Parathyroid adenoma (tissue), 2 donors: ENCODE measurements at regions not wholly inside any gene's neighbourhood (a gene's known extent, or its start where the extent isn't known, plus 50 kb on each side); places are given as distances from the start of the nearest gene placed in this dataset.

Experiments used
- H2AFZ ChIP-seq: fragments of 300-600 bp; sonication (generic); one replicate; pipeline ENCODE4 v1.7.0; 2017; ENCODE audit warnings: antibody characterized with exemption, mild to moderate bottlenecking
- H3K27ac ChIP-seq: fragments of 300-600 bp; sonication (generic); one replicate; pipeline ENCODE4 v1.7.0; 2017
- H3K27me3 ChIP-seq: fragments of 300-600 bp; sonication (generic); one replicate; pipeline ENCODE4 v1.7.0; 2017; ENCODE audit warnings: low read length; ENCODE audit not compliant: control insufficient read depth, insufficient read depth
- H3K36me3 ChIP-seq: fragments of 300-600 bp; sonication (generic); one replicate; pipeline ENCODE4 v1.7.0; 2017; ENCODE audit warnings: low read length; ENCODE audit not compliant: control insufficient read depth, insufficient read depth
- H3K4me1 ChIP-seq: fragments of 300-600 bp; sonication (generic); one replicate; pipeline ENCODE4 v1.7.0; 2017; ENCODE audit warnings: control low read depth
- H3K4me2 ChIP-seq: fragments of 300-600 bp; sonication (generic); one replicate; pipeline ENCODE4 v1.7.0; 2017; ENCODE audit warnings: low read length
- H3K4me3 ChIP-seq: fragments of 300-600 bp; sonication (generic); one replicate; pipeline ENCODE4 v1.7.0; 2017; ENCODE audit warnings: low read depth, low read length
- H3K79me2 ChIP-seq: fragments of 300-600 bp; sonication (generic); one replicate; pipeline ENCODE4 v1.7.0; 2017; ENCODE audit warnings: control low read depth
- H3K9ac ChIP-seq: fragments of 300-600 bp; sonication (generic); one replicate; pipeline ENCODE4 v1.7.0; 2017; ENCODE audit warnings: mild to moderate bottlenecking
- H3K9me3 ChIP-seq: fragments of 300-600 bp; sonication (generic); one replicate; pipeline ENCODE4 v1.7.0; 2017; ENCODE audit warnings: low read length; ENCODE audit not compliant: control insufficient read depth
- TF ChIP-seq, protein P1 (sequence below): fragments of 300-600 bp; sonication (generic); IDR thresholded peaks from one replicate; pipeline ENCODE4 v1.7.0; 2017; ENCODE audit warnings: antibody characterized with exemption, mild to moderate bottlenecking
- donor health status: primary hyperparathyroidism.

DNA sequence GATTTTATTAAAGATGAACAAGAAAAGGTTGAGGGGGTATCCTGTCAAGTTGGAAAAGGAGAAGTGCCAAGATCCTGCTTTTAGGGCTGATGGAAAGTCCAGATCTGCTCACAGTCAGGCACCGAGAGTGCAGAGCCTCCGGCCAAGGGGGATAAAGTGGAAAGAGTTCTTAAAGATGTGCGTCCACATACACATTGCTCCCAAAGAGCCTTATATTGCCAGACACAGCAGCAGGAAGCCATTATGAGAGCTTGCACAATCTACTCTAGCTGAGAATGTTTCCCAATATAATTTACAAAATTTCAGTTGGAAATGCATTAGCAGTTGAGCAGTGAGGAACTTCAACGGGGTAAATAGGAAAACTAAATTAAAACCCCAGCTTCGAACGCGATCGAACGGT lies 95.6 kb downstream of the SALL1 start:
- Histone ChIP-seq H3K4me1 (no peaks in the 10 kb centered on the region), H3K9ac (no peak overlapping the region), H3K27me3 (no peaks in the 10 kb centered on the region)

DNA sequence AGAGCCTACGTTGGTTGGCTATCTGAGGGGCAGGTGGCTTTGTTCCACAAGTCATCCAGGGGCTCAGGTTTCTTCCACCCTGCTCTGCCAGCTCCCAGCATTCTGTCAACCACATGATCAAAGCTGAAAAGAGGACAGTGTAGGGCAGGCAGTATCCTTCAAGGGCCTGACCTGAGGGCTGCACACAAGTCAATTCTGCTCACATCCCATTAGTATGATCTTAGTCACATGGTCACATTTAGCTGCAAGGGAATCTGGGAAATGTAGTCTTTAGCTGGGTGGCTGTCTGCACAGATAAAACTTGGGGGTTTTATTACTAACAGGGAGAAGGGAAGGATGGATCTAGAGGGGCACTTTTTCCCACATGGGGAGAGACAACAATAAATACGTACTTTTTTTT lies 97.3 kb downstream of the SALL1 start:
- H3K27me3 ChIP-seq: no peaks in the 10 kb centered on the region
- H3K36me3 ChIP-seq: no peaks in the 10 kb centered on the region
- TF ChIP-seq, protein P1, sequence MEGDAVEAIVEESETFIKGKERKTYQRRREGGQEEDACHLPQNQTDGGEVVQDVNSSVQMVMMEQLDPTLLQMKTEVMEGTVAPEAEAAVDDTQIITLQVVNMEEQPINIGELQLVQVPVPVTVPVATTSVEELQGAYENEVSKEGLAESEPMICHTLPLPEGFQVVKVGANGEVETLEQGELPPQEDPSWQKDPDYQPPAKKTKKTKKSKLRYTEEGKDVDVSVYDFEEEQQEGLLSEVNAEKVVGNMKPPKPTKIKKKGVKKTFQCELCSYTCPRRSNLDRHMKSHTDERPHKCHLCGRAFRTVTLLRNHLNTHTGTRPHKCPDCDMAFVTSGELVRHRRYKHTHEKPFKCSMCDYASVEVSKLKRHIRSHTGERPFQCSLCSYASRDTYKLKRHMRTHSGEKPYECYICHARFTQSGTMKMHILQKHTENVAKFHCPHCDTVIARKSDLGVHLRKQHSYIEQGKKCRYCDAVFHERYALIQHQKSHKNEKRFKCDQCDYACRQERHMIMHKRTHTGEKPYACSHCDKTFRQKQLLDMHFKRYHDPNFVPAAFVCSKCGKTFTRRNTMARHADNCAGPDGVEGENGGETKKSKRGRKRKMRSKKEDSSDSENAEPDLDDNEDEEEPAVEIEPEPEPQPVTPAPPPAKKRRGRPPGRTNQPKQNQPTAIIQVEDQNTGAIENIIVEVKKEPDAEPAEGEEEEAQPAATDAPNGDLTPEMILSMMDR: no peak
- no peak overlapping the region for H3K27ac ChIP-seq
- H2AFZ ChIP-seq: no peak overlapping the region
- H3K9me3 ChIP-seq: no peaks in the 10 kb centered on the region
- no peaks in the 10 kb centered on the region for H3K79me2 ChIP-seq
- H3K4me1 ChIP-seq: no peaks in the 10 kb centered on the region
- H3K4me3 ChIP-seq: no peak overlapping the region
- H3K4me2 ChIP-seq: no peak overlapping the region
- no peak overlapping the region for H3K9ac ChIP-seq

More for the DNA sequence above, 95.6 kb downstream of the SALL1 start:
- H2AFZ ChIP-seq: no peak overlapping the region
- no peaks in the 10 kb centered on the region for H3K79me2 ChIP-seq
- TF ChIP-seq, protein P1: no peak
- no peak overlapping the region for H3K27ac ChIP-seq
- no peaks in the 10 kb centered on the region for H3K9me3 ChIP-seq
- no peak overlapping the region for H3K4me2 ChIP-seq
- H3K4me3 ChIP-seq: no peak overlapping the region
- H3K36me3 ChIP-seq: no peaks in the 10 kb centered on the region

DNA sequence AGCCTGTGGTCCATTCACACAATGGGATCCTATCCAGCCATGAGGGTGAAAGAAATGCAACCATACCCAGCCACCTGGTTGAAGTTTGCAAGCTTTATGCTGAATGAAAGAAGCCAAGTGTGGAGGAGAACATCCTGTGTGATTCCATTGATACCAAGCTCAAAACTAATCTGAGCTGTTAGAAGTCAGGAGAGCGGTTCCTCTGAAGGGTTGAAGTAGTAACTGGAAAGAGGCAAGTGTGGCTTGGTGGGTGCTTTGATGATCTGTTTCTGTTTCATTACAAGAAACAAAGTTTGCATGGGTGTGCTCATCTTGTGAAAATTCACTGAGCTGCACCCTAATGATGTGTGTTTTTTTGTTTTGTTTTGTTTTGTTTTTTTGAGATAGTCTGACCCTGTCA lies 99.4 kb downstream of the SALL1 start:
- Histone ChIP-seq H3K27ac (no peak overlapping the region), H3K79me2 (no peaks in the 10 kb centered on the region), H3K9ac (no peak overlapping the region), H3K4me1 (peaks cover 4% of the 10 kb centered on the region), H3K36me3 (no peaks in the 10 kb centered on the region), H2AFZ (no peak overlapping the region), H3K4me2 (no peak overlapping the region), H3K9me3 (no peaks in the 10 kb centered on the region), H3K27me3 (no peaks in the 10 kb centered on the region), H3K4me3 (no peak overlapping the region)
- TF ChIP-seq, protein P1: no peak

DNA sequence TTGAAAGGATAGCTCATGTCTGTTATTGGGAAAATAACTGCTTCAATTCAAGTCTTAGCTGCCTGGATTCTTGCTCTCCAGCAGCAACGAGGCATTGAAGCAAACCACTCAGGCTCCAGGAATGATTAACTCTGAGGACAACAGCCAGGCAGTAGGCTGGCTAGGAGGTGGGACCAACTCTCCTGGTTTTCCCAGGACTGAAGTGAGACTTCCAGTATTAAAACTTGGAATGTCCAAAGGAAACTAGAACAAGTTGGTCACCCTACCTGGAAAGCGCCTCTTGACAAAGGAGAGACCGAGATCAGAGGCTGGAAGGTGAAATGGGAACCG lies 100.7 kb downstream of the SALL1 start:
- Histone ChIP-seq H3K9ac (no peak overlapping the region), H3K79me2 (no peaks in the 10 kb centered on the region), H3K36me3 (no peaks in the 10 kb centered on the region), H3K9me3 (no peaks in the 10 kb centered on the region), H2AFZ (no peak overlapping the region), H3K4me1 (peaks cover 4% of the 10 kb centered on the region), H3K4me2 (no peak overlapping the region), H3K4me3 (no peak overlapping the region), H3K27ac (no peak overlapping the region), H3K27me3 (no peaks in the 10 kb centered on the region)
- TF ChIP-seq, protein P1: no peak

DNA sequence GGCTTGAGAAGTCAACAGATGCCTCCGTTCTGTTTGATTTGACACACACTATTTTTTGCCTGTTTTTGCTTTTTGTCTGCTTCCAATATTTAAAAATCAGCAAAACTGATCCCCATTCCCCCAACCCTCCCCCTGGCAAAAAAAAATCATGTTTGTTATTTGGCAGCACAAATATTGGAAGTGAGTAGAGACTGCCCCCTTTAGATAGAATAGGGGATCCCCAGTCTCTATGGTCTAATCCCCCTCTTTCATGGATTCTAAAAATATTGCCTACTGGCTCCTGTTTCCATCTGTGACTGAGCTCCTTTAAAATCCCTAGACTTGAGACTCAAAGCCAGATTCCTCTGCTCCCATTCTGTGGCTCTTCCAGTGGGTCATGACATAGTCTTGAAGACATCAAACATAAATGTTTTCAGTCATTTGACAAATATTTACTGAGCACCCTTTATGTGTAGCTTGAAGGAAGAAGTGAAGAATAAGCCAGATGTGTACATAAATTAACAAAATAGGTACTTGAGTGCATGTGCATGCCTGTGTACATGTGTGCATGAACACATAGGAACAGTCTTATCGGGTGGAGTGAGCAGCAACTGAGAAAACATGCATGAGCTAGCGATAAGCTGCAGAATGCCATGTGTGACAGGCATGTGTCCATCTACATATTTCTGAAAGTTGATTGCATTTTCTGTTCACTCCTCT lies 101.2 kb downstream of the SALL1 start:
- H3K4me3 ChIP-seq: no peak overlapping the region

More for the DNA sequence above, 101.2 kb downstream of the SALL1 start:
- Histone ChIP-seq H3K9ac (no peak overlapping the region), H3K4me2 (no peak overlapping the region), H3K36me3 (no peaks in the 10 kb centered on the region), H3K27ac (no peak overlapping the region), H2AFZ (no peak overlapping the region), H3K79me2 (no peaks in the 10 kb centered on the region), H3K27me3 (no peaks in the 10 kb centered on the region), H3K9me3 (no peaks in the 10 kb centered on the region), H3K4me1 (peaks cover 4% of the 10 kb centered on the region)
- TF ChIP-seq, protein P1: peak; percentile 26
